HEK293 (cell line): ENCODE measurements at regions not wholly inside any gene's neighbourhood (a gene's known extent, or its start where the extent isn't known, plus 50 kb on each side); places are given as distances from the start of the nearest gene placed in this dataset.

ENCODE experiments used
- CTCF ChIA-PET: fragments of 350-600 bp; formaldehyde crosslinking; extraction: SDS; loops from one replicate; lab custom pipeline; 2021; ENCODE audit warnings: antibody characterized with exemption; lab: Yijun Ruan, JAX
- POLR2A ChIA-PET: fragments of 300-600 bp; formaldehyde crosslinking; extraction: SDS; loops from one replicate; lab custom pipeline; 2020; ENCODE audit warnings: antibody characterized with exemption, inconsistent platforms; lab: Yijun Ruan, JAX
- H3K27ac ChIP-seq: fragments of 200-500 bp; sonication (Bioruptor generic); 2 replicates; pipeline ENCODE4 v1.5.1; 2014; ENCODE audit warnings: low read depth, low read length, control low read depth, inconsistent platforms; ENCODE audit errors: extremely low read depth
- H3K36me3 ChIP-seq, 2 experiments: fragments of 200-500 bp in 1 of 2; sonication (Bioruptor generic) in 1 of 2; 1 replicate in 1 of 2; 2 replicates in 1 of 2; pipeline ENCODE4 v1.5.1; 2014 to 2017; ENCODE audit warnings: inconsistent platforms in 2 of 2, low read length in 2 of 2; ENCODE audit not compliant: control insufficient read depth in 2 of 2, insufficient read depth in 1 of 2
- H3K4me1 ChIP-seq: fragments of 200-500 bp; sonication (Bioruptor generic); 2 replicates; pipeline ENCODE4 v1.5.1; 2014; ENCODE audit warnings: mild to moderate bottlenecking, low read length, inconsistent platforms; ENCODE audit not compliant: control insufficient read depth, insufficient read depth
- H3K4me3 ChIP-seq: 2 replicates; pipeline ENCODE4 v1.5.1; 2011; ENCODE audit warnings: low read depth, mild to moderate bottlenecking, control low read depth, low read length, moderate library complexity
- H3K9me3 ChIP-seq: fragments of 200-500 bp; sonication (Bioruptor generic); 2 replicates; pipeline ENCODE4 v1.5.1; 2014; ENCODE audit warnings: low read depth, low read length, inconsistent platforms; ENCODE audit not compliant: control insufficient read depth, insufficient read depth
- PRDM1 ChIP-seq: fragments of 450-650 bp; formaldehyde crosslinking; IDR thresholded peaks from 2 replicates; pipeline ENCODE4; 2016; ENCODE audit warnings: missing biosample characterization, missing genetic modification characterization
- RBAK ChIP-seq: fragments of 450-650 bp; formaldehyde crosslinking; IDR thresholded peaks from 2 replicates; pipeline ENCODE4 v1.5.1; 2016; ENCODE audit warnings: missing biosample characterization, missing genetic modification characterization
- SCRT1 ChIP-seq: fragments of 450-650 bp; formaldehyde crosslinking; IDR thresholded peaks from 2 replicates; pipeline ENCODE4 v1.5.1; 2016; ENCODE audit warnings: missing biosample characterization, missing genetic modification characterization, borderline replicate concordance
- TRIM28 ChIP-seq: IDR thresholded peaks from 2 replicates; pipeline ENCODE4 v1.6.1; 2011; ENCODE audit warnings: low read length, control low read depth, borderline replicate concordance
- ZNF133 ChIP-seq: fragments of 450-650 bp; formaldehyde crosslinking; IDR thresholded peaks from 2 replicates; pipeline ENCODE4 v1.5.1; 2016; ENCODE audit warnings: missing biosample characterization, missing genetic modification characterization
- ZNF146 ChIP-seq: fragments of 450-650 bp; formaldehyde crosslinking; IDR thresholded peaks from 2 replicates; pipeline ENCODE4 v1.5.1; 2016; ENCODE audit warnings: missing biosample characterization, missing genetic modification characterization
- ZNF2 ChIP-seq: fragments of 450-650 bp; formaldehyde crosslinking; IDR thresholded peaks from 2 replicates; pipeline ENCODE4 v1.5.1; 2016; ENCODE audit warnings: missing biosample characterization, missing genetic modification characterization
- ZNF24 ChIP-seq: fragments of 450-650 bp; formaldehyde crosslinking; IDR thresholded peaks from 2 replicates; pipeline ENCODE4 v1.5.1; 2016; ENCODE audit warnings: missing biosample characterization, missing genetic modification characterization
- ZNF248 ChIP-seq: fragments of 450-650 bp; formaldehyde crosslinking; IDR thresholded peaks from 2 replicates; pipeline ENCODE4 v1.5.1; 2017; ENCODE audit warnings: missing biosample characterization, missing genetic modification characterization
- ZNF341 ChIP-seq: fragments of 450-650 bp; formaldehyde crosslinking; IDR thresholded peaks from 2 replicates; pipeline ENCODE4; 2016; ENCODE audit warnings: low read depth, missing biosample characterization, missing genetic modification characterization
- ZNF391 ChIP-seq: fragments of 450-650 bp; formaldehyde crosslinking; IDR thresholded peaks from 2 replicates; pipeline ENCODE4 v1.5.1; 2016; ENCODE audit warnings: low read depth, missing biosample characterization, missing genetic modification characterization, borderline replicate concordance
- ZNF510 ChIP-seq: fragments of 450-650 bp; formaldehyde crosslinking; IDR thresholded peaks from 2 replicates; pipeline ENCODE4 v1.5.1; 2018; ENCODE audit warnings: mild to moderate bottlenecking, missing genetic modification characterization, missing biosample characterization; ENCODE audit not compliant: insufficient replicate concordance
- ZNF624 ChIP-seq: fragments of 450-650 bp; formaldehyde crosslinking; IDR thresholded peaks from 2 replicates; pipeline ENCODE4 v1.5.1; 2017; ENCODE audit warnings: missing biosample characterization, missing genetic modification characterization
- ZNF654 ChIP-seq: fragments of 450-650 bp; formaldehyde crosslinking; IDR thresholded peaks from 2 replicates; pipeline ENCODE4 v1.5.1; 2016; ENCODE audit warnings: low read depth, missing biosample characterization, missing genetic modification characterization
- ZNF830 ChIP-seq: fragments of 450-650 bp; IDR thresholded peaks from 2 replicates; pipeline ENCODE4 v1.5.0; 2018; ENCODE audit warnings: missing biosample characterization, missing genetic modification characterization, low read depth, mild to moderate bottlenecking, moderate library complexity
- TF ChIP-seq, protein P1 (sequence below): fragments of 450-650 bp; formaldehyde crosslinking; IDR thresholded peaks from 2 replicates; pipeline ENCODE4 v1.5.1; 2016; ENCODE audit warnings: missing biosample characterization, missing genetic modification characterization
- TF ChIP-seq, protein P2 (sequence below): fragments of 450-650 bp; formaldehyde crosslinking; IDR thresholded peaks from 2 replicates; pipeline ENCODE4 v1.5.0; 2017; ENCODE audit warnings: missing biosample characterization, missing genetic modification characterization, borderline replicate concordance
- TF ChIP-seq, protein P3 (sequence below): fragments of 450-650 bp; formaldehyde crosslinking; IDR thresholded peaks from 2 replicates; pipeline ENCODE4 v1.5.1; 2017; ENCODE audit warnings: missing biosample characterization, missing genetic modification characterization

DNA sequence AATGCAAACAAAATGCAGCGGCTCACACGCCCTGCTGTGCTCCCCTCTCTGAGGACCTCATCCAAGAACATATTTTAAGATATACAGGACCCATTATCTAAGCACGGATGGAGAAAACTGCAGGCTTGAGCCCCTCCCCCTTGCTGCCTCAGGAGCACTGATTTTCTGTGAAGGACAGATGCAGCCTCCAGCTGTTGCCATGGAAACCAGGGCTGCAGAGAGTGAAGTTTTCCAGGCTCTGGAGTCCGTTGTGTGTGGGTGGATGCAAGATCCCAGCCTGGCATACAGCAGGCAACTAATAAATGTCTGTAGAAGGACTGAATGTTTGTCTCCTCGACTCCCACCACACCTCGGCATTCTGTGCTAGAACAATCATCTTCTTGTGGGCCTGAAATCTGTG lies 105.6 kb upstream of the PEG3 start:
- CTCF ChIA-PET = no interaction called here
- H3K4me1 ChIP-seq = no peaks in the 10 kb centered on the region
- TF ChIP-seq ZNF341 (tag by site-specific recombination) (no peak), ZNF830 (tag by site-specific recombination) (no peak), ZNF2 (no peak), SCRT1 (no peak), PRDM1 (no peak), ZNF24 (no peak), RBAK (tag by site-specific recombination) (no peak), TRIM28 (no peak), ZNF146 (tag by site-specific recombination) (no peak), ZNF624 (tag by site-specific recombination) (no peak)
- TF ChIP-seq, protein P1, sequence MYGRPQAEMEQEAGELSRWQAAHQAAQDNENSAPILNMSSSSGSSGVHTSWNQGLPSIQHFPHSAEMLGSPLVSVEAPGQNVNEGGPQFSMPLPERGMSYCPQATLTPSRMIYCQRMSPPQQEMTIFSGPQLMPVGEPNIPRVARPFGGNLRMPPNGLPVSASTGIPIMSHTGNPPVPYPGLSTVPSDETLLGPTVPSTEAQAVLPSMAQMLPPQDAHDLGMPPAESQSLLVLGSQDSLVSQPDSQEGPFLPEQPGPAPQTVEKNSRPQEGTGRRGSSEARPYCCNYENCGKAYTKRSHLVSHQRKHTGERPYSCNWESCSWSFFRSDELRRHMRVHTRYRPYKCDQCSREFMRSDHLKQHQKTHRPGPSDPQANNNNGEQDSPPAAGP (tag by site-specific recombination) = no peak
- TF ChIP-seq, protein P2, sequence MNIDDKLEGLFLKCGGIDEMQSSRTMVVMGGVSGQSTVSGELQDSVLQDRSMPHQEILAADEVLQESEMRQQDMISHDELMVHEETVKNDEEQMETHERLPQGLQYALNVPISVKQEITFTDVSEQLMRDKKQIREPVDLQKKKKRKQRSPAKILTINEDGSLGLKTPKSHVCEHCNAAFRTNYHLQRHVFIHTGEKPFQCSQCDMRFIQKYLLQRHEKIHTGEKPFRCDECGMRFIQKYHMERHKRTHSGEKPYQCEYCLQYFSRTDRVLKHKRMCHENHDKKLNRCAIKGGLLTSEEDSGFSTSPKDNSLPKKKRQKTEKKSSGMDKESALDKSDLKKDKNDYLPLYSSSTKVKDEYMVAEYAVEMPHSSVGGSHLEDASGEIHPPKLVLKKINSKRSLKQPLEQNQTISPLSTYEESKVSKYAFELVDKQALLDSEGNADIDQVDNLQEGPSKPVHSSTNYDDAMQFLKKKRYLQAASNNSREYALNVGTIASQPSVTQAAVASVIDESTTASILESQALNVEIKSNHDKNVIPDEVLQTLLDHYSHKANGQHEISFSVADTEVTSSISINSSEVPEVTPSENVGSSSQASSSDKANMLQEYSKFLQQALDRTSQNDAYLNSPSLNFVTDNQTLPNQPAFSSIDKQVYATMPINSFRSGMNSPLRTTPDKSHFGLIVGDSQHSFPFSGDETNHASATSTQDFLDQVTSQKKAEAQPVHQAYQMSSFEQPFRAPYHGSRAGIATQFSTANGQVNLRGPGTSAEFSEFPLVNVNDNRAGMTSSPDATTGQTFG = no peak
- TF ChIP-seq, all 188 proteins: peak for 0
- H3K27ac ChIP-seq = no peak overlapping the region
- no peaks in the 10 kb centered on the region; the same call in 1 of the 2 replicates for H3K9me3 ChIP-seq
- POLR2A ChIA-PET = no interaction called here
- H3K36me3 ChIP-seq = no peaks in the 10 kb centered on the region; a peak in 1 of 3 replicates
- no peak overlapping the region for H3K4me3 ChIP-seq

DNA sequence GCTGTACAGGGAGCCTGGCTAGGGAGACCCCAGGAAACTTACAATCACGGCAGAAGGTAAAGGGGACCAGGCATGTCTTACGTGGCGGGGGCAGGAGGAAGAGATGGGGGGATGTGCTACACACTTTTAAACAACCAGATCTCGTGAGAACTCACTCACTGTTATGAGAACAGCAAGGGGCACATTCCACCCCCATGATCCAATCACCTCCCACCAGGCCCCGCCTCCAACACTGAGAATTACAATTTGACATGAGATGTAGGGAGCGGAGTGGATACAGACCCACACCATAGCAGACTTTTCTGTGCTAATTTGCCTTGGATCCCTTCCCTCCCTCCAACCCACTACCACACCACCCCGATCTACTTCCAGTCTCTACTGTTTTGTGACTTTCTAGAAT lies 106.7 kb upstream of the PEG3 start:
- Histone ChIP-seq H3K4me1 (no peaks in the 10 kb centered on the region), H3K36me3 (no peaks in the 10 kb centered on the region; a peak in 1 of 3 replicates), H3K9me3 (no peaks in the 10 kb centered on the region), H3K27ac (no peak overlapping the region), H3K4me3 (no peak overlapping the region)
- TF ChIP-seq, protein P3, sequence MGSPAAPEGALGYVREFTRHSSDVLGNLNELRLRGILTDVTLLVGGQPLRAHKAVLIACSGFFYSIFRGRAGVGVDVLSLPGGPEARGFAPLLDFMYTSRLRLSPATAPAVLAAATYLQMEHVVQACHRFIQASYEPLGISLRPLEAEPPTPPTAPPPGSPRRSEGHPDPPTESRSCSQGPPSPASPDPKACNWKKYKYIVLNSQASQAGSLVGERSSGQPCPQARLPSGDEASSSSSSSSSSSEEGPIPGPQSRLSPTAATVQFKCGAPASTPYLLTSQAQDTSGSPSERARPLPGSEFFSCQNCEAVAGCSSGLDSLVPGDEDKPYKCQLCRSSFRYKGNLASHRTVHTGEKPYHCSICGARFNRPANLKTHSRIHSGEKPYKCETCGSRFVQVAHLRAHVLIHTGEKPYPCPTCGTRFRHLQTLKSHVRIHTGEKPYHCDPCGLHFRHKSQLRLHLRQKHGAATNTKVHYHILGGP = no peak
- POLR2A ChIA-PET = no interaction called here
- CTCF ChIA-PET = no interaction called here

DNA sequence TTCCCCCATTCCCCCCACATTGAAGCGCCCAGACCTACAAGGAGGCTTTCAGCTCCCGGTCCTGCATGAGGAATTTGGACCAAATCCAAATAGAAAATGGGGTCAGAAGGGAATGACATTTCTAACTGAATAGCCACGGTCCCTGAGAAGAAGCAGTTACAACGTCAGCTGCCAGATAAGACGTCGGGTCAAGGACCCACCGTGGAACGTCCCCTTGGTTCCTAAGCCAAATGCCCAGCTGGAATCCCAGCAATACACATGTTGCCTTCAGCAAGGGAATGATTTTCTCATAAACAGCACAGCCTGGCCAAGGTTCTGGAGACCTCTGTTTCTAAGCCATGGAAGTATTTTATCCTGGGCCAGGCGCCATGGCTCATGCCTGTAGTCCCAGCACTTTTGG lies 109.1 kb upstream of the PEG3 start:
- H3K27ac ChIP-seq = no peak overlapping the region
- H3K9me3 ChIP-seq = no peaks in the 10 kb centered on the region
- TF ChIP-seq ZNF391 (tag by site-specific recombination) = no peak
- no peak for TF ChIP-seq ZNF654 (tag by site-specific recombination)
- TF ChIP-seq ZNF510 (tag by site-specific recombination) = no peak
- no peak for TF ChIP-seq ZNF248 (tag by site-specific recombination)
- TF ChIP-seq ZNF133 = no peak
- no peaks in the 10 kb centered on the region for H3K4me1 ChIP-seq
- no peak overlapping the region for H3K4me3 ChIP-seq
- ChIA-PET CTCF (no interaction called here), POLR2A (no interaction called here)
- no peaks in the 10 kb centered on the region; a peak in 1 of 3 replicates for H3K36me3 ChIP-seq
